ENCODE measurements at regions not wholly inside any gene's neighbourhood (a gene's known extent, or its start where the extent isn't known, plus 50 kb on each side); places are given as distances from the start of the nearest gene placed in this dataset.
"Not testable (repeated sequence)": the region's sequence is repeated elsewhere in the genome, so short reads cannot be mapped to it uniquely, and the experiment has no call there.

- no peak for DNase-seq (ENCODE audit: low spot score)
- TF ChIP-seq CTCF (IDR thresholded peaks at IDR 0.05) = no peak
- no peak overlapping the region for H3K27ac ChIP-seq
- no peak overlapping the region for H3K4me3 ChIP-seq
Measured at GRCh38 chr6:51005779-51006178, 187.1 kb downstream of the TFAP2B start.

- no peak for DNase-seq (ENCODE audit: low spot score)
- TF ChIP-seq CTCF (IDR thresholded peaks at IDR 0.05) = no peak
- H3K4me3 ChIP-seq = no peak overlapping the region
- H3K27ac ChIP-seq = no peak overlapping the region
Measured at GRCh38 chr6:51007237-51007636, 188.6 kb downstream of the TFAP2B start.

GRCh38 chr6:51008693-51009092, 190.0 kb downstream of the TFAP2B start:
- not testable (repeated sequence) for DNase-seq (ENCODE audit: low spot score); H3K4me3 ChIP-seq; H3K27ac ChIP-seq

GRCh38 chr6:51013376-51013775, 194.7 kb downstream of the TFAP2B start:
- Histone ChIP-seq H3K4me3 (no peak overlapping the region), H3K27ac (no peak overlapping the region)
- TF ChIP-seq CTCF (IDR thresholded peaks at IDR 0.05) = no peak
- no peak for DNase-seq (ENCODE audit: low spot score)

GRCh38 chr6:51015394-51015793, 196.7 kb downstream of the TFAP2B start:
- no peak for DNase-seq (ENCODE audit: low spot score)
- no peak overlapping the region for H3K27ac ChIP-seq
- TF ChIP-seq CTCF (IDR thresholded peaks at IDR 0.05) = no peak
- no peak overlapping the region for H3K4me3 ChIP-seq

- Histone ChIP-seq H3K4me3 (no peak overlapping the region), H3K27ac (no peak overlapping the region)
- no peak for TF ChIP-seq CTCF (IDR thresholded peaks at IDR 0.05)
- DNase-seq (ENCODE audit: low spot score) = no peak
Measured at GRCh38 chr6:51016489-51016888, 197.8 kb downstream of the TFAP2B start.

- no peak overlapping the region for H3K4me3 ChIP-seq
- DNase-seq (ENCODE audit: low spot score) = no peak
- H3K27ac ChIP-seq = no peak overlapping the region
- TF ChIP-seq CTCF (IDR thresholded peaks at IDR 0.05) = no peak
Measured at GRCh38 chr6:51019806-51020205, 201.1 kb downstream of the TFAP2B start.

GRCh38 chr6:51021171-51021570, 202.5 kb downstream of the TFAP2B start:
- DNase-seq (ENCODE audit: low spot score) = no peak
- Histone ChIP-seq H3K4me3 (no peak overlapping the region), H3K27ac (no peak overlapping the region)
- TF ChIP-seq CTCF (IDR thresholded peaks at IDR 0.05) = no peak
